ENCODE measurements at regions not wholly inside any gene's neighbourhood (a gene's known extent, or its start where the extent isn't known, plus 50 kb on each side); places are given as distances from the start of the nearest gene placed in this dataset.
"Not testable (repeated sequence)": the region's sequence is repeated elsewhere in the genome, so short reads cannot be mapped to it uniquely, and the experiment has no call there.

DNA sequence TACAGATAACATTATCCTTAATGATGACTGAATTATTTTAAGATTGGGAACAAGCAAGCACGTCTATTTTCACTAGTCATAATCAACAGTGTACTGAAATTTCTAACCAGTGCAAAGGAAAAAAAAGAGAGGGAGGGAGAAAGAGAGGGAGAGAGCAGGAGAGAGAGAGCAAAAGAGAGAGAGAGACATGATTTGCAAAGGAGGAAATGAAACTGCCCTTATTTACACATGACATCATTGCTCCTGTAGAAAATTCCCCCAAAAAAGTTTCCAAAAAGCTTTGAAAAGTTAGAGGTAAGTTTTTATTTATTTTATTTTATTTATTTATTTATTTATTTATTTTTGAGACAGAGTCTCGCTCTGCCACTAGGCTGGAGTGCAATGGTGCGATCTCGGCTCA lies 355.3 kb upstream of the CELF4 start:
- DNase-seq = no peak

DNA sequence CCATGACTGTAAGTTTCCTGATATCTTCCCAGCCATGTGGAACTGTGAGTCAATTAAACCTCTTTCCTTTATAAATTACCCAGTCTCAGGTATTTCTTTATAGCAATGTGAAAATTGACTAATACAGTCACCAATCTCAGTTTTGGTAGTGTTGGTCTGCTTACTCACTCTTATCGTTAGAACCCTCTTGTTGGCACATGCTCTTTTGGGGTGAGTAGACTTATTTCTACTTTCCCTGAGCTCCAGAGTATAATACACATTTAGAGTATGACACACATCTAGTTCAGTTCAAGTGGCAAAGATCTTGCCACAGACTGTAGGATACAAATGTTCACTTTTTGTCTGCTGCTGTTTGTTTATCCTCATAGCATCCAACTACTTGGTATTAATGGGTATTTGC lies 347.5 kb upstream of the CELF4 start:
- no peak for DNase-seq

DNA sequence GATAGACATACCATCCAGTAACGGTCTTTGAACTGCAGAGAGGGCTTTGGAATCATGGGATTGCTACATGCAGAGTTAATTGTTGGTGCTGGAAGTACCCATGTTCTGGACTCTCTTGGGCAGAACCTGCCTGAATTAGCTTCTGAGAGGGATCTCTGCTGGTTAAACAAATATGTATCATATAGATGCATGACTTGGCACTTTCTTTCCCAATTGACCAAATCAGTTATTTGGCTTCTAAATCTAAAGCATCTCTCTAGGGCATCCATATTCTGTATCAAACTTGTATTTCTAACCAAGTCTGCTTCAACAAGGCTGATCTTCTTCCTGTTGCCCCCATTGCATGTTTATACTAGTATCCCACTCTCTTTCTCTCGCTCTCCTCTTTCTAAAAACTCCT lies 336.7 kb upstream of the CELF4 start:
- no peak for DNase-seq

DNA sequence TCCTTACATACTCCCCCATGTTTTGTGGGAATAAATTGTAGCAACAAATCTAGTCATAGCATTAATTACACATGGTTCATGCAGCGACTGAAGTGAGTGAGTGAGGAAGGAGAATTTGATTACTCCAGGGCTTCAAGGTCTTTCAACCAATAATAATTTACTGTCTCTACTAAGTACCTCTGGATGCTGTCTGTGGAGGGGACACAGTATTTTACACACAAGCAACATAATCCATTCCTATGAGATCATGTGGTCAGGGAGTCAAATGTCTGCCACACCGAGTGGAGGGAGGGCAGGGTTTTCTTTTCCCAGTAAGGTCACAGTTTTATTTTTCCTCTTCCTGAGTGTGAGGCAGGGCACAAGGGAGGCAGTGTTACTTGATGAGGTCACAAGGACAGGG lies 334.7 kb upstream of the CELF4 start:
- DNase-seq = no peak

DNA sequence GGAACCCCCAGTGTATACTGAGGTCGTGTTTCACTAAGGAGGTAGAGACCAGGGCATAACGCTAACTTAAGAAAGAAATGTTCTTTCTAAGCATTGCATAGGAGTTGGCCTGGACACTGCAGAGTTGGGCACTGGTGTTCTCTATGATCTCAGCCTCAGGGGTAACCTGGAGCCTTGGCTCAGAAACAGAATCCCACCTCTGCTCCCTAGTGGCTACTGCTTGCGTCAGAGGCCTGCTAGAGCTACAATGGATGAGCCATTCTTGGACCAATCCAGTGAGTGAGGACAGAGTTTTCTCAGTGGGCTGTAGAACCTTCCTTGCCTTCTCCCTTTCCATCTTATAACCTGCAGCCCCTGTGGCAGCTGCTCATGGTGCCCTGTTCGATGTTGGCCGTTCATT lies 324.4 kb upstream of the CELF4 start:
- DNase-seq = no peak

DNA sequence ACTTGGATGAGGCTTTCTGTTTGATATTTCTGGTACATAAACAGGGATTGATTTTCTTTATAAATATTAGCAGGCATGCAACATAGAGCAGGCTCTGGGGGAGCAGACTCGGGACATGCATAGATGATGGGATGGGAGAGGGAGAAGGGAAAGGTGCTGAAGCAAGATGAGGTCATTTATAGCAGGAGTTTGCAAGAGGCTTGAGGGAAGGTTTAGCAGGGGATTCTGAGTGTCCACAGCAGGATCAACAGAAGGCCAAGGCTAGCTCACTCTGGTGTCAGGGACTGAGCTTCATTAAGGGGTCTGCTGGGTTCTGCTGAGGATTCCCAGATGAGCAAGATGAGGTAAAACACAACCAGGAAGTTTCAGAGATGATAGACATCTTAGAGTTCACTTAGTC lies 309.1 kb upstream of the CELF4 start:
- no peak for DNase-seq

DNA sequence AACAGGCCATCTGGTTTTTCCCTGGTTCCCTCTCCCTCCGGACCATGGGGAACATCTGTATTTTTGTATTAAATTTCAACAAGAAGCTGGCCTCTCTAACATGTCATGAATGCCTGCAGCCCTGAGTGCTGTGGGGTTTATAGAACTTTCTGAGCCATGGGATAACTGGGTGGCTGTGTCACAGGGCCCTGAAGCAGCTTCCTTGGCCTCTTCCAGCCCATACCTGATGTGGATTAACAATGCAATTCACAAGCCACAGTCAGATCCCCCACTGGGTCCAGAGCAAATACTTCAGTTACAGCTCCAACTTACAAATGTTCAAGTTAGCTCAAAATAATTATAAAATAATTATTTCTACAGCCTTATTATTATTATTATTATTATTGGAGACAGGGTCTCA lies 307.8 kb upstream of the CELF4 start:
- DNase-seq = no peak

DNA sequence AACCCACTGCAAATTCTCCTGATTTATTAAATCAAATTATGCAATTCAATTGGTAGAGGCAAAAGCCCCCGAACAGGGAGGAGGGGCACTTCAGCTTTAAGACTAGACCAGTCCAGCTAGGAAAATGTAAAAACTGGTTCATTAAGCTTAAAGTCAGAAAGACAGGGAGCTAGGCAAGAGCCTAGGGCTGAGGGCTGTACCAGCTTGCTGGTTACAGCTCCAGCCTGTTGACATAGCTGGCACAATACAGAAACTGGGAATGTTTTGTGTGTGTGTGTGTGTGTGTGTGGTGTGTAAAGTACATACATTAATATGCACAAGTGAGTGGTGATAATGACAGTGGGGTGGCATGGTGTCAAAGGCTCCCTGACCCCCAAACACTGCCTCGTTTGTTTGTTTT lies 307.0 kb upstream of the CELF4 start:
- no peak for DNase-seq

DNA sequence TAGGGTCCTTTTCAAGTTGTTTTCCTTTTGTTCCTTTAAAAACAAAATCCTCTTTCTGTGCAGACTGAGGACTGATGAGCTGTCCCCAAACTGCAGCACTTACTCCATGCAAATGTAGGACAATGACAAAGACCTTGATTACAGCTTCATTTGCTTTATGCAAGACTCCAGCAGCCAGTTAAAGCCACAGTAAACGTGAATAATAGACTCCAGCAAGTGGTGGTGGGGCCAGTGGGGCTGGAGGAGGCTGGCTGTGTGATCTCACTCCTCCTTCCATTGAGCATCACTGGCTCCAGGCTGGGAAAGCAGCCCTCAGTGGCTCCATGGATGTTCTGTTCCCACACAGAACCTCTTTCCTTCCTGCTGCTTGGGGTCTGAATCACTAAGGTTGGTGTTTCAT lies 306.0 kb upstream of the CELF4 start:
- DNase-seq = no peak

DNA sequence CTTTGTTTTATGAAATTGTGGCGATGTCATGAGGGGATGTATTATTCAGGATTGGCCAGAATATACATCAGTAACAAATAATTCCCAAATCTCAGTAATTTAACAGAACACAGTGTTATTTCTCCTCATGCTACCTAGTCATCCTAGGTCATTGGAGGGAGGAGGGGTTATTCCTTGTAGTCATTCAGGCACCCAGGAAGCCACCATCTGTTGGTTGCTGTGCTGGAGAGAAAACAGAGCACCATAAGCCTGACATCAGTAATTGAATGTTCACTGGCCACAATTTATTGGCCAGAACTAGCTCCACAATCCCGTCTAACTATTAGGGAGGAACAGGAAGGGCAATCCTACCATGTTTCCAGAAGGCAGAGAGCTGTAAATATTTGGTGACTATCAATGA lies 303.5 kb upstream of the CELF4 start:
- DNase-seq = no peak

DNA sequence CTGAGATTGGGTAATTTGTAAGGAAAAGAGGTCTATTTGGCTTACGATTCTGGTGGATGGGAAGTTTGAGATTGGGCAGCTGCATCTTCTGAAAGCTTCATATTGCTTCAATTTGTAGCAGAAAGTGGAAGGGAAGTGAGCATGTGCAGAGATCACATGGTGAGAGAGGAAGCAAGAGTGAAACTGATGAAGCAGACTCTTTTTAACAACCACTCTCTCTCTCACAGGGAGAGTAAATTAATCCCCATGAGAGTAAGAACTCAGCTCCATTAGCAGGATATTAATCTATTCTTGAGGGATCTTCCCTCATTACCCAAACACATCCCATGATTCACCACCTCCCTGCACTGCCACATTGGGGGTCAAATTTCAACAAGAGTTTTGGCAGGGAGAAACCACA lies 298.5 kb upstream of the CELF4 start:
- no peak for DNase-seq

DNA sequence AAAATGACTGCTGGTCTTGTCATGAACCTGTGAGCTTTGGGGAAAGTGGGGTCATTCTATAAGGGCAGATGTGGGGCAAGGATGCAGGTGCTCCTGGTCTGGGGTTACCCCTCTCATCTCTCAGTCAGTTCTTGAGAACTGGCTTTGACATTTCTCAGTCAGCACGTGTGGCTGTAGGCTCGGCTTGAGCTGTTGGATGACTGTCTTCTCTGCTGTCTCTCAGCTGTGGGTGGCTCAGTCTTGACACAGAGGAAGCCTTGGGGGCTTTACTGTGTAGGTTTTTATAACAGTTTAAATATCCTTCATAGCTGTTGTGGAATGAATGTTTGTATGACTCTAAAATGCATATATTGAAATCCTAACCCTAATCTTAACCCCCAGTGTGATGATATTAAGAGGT lies 296.4 kb upstream of the CELF4 start:
- no peak for DNase-seq

DNA sequence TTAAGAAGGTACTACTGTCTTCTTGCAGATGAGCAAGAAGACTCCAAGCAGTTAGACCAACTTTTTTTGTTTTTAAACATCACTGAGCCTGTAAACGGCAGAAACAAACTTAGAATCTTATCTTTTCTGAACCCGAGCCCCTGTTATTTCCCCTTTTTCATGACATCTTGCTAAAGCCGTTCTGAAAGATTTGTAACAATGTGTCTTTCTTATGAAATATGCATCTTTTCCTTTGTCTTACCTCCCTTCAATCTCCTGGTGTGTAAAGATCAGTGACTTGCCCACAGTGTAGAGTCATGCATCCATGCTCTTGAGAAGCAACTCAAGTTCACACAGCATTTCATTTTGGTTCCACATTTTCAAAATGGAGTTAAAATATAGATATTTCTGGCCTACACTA lies 288.8 kb upstream of the CELF4 start:
- no peak for DNase-seq

DNA sequence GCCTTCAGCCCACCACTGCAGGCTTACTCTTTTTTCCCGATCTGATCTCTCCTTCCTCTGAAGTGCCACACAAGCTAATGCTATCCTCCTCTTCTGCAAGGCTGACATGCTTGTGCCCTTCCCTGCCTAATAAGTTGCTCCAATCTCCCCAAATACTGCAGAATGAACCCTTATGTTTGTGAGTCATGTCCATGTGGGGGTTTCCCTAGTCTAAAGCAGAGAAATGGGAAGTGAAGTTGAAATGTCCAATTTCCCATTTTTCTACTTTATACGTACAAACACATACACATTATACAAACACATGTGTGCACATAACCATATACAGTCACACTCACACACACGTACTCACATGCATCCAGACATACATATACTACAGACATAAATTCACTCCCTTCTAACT lies 288.1 kb upstream of the CELF4 start:
- DNase-seq = no peak

DNA sequence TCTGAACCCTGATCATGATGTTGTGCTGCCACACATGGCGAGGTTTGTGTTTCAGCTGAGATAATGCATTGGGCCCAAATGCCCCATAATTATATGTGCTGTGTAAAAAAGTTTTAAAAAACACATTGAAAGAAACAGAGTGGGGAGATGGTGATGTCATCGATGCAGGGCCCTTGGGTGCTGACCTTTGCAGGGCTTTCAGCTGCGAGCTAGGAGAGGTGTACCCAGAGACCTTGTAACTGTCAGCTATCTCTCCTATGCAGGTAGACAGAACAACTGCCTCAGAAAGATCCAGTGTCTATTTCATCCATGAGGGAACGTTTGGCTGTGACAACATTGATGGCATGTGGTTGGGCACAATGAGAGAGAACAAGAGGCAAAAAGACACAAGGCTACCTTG lies 286.9 kb upstream of the CELF4 start:
- no peak for DNase-seq

DNA sequence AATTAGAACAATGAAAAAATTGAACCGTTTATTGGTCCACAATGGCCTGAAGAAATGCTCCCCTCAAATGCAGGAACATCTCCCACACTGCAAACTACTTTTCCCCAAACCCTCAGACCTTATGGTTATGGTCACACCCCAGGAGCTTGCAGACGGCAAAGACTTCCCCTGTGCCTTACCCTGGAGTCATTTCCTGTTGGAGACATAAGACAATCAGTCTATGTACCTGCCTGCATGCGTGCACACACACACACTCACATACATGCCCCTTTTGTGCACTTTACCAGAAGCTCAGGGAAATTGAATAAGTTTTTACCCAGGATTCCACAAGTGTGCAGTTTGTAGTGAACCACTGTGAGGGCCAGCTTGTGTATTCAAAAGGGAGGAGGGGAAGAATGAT lies 281.9 kb upstream of the CELF4 start:
- DNase-seq = no peak

DNA sequence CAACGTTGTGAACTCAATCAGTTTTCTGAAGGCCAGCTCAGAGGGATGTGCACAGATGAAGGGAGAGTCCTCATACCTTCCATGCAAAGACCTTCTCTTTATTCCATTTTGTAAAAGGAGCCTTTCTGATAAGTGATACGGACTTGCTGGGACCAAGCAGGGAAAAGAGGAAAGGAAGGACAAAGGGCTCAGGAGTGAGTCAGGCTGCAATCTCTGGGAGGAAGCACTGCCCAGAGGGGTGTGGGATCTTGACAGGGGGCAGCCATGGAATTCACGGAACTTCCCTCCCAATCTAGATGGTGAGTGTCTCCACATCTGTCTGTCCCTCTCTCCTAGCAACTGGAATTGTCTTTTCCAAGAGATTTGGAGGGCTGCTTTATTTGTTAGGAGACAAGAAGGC lies 281.4 kb upstream of the CELF4 start:
- no peak for DNase-seq

DNA sequence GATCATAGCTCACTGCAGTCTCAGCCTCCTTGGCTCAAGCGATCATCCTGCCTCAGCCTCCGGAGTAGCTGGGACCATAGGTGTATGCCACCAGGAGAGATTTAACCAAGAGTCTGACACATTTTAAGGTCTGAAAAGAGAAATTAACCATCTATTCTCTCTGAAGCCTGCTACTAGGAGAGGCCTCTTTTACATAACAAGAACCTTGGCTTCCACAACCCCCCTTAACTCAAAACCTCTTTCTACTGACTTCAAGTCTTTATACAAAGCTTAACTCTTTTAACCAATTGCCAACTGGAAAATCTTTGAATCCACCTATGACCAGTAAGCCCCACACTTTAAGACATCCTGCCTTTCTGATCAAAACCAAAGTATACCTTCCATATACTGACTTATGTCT lies 279.9 kb upstream of the CELF4 start:
- no peak for DNase-seq

DNA sequence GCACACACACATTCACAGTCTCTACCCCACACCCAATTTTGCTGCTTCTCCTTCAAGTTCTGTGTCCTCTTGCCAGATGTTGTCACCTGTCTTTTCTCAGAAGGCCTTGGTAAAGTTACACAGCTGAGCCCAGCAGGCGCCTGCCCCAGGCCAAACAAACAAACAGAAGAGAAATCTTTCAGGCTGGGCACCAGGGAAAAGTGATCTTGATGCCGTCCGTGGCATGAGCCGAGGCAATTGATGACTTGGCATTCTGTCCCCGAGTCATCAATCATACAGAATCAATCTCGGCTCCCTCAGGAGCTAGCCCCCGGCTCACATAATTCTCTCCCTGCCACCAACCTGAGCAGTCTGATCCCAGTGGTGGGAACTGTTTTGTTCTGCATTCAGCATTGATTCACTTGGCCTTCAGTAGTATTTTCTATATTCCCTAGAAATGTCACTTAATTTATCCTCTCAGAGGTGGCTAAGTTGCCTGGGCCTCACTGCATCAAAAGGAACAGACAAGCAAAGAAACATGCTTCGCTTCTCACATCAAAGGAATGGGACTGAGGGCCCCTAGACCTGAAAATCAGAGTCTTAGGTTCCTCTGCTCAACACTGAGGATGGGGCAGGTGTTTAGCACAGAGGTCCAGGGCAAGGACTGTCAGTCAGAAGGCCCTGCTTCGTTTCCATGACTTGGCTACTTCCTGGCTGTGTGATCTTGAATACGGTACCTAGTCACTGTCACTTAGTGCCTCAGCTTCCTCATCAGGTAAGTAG lies 278.8 kb upstream of the CELF4 start:
- DNase-seq = no peak

DNA sequence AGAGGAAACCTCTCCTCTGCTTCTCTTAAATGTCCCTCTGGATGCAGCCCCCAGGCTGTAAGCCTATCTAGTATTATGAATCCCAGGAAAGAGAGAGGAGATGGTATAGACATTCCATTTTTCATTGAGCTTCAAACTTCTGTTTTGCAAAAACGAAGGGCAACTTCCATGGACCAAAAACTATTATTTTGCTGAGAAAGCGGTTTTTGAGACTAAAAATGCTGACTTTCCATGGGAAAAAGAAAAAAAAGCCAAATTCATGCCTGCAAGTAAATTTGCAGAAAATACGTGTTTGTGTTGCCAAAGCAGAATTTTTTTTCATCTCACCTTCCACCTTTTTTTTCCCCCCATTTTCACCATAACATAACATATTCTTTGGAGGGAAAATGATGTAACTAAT lies 272.5 kb upstream of the CELF4 start:
- no peak for DNase-seq

DNA sequence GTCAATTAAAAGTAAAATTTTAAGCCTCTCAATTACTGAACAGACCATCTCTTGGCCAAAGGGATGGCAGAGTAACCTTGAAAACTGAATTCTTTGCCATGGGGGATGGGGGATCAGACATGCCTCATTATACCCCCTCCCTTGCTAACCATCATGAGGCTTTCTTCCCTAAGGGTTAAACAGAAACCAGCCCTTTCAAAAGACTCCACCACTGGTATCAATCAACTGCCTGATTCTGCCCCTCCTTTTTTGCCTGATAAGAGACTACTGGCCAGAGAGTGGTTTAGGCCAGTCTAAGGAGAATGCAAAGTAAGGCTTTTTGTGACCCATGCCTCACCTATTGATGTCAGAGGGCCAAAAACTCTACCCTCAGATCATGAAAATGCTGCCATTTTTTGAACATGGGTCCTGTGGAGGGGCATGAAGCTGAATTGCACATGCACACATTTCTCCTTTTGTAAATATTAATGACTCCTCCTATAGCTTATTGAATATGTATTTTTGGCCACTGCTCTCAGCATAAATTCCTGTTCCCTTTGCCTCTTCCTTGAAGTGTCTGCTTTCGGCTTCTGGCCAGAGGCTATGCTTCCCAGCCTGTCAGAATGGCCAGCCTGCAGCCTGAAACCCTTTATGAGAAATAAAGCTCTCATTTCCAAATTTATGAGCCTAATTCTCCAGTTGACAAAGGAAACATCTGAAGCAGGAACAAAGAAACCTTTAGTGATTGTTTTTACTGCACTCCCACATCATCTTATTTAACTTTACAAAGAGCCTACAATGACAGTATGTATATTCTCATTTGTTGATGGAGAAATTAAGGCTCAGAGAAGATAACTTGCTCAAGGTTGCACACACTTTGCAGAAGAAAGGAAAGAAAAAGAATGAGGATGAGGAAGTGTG lies 270.7 kb upstream of the CELF4 start:
- no peak for DNase-seq

DNA sequence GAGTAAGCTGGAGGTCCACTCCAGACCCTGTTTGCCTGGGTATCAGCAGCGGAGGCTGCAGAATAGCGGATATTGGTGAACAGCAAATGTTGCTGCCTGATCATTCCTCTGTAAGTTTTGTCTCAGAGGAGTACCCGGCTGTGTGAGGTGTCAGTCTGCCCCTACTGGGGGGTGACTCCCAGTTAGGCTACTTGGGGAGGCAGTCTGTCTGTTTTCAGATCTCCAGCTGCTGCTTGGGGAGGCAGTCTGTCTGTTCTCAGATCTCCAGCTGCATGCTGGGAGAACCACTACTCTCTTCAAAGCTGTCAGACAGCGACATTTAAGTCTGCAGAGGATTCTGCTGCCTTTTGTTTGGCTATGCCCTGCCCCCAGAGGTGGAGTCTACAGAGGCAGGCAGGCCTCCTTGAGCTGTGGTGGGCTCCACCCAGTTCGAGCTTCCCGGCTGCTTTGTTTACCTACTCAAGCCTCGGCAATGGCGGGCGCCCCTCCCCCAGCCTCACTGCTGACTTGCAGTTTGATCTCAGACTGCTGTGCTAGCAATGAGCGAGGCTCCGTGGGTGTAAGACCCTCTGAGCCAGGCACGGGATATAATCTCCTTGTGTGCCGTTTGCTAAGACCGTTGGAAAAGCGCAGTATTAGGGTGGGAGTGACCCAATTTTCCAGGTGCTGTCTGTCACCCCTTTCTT lies 266.6 kb upstream of the CELF4 start:
- not testable (repeated sequence) for DNase-seq

DNA sequence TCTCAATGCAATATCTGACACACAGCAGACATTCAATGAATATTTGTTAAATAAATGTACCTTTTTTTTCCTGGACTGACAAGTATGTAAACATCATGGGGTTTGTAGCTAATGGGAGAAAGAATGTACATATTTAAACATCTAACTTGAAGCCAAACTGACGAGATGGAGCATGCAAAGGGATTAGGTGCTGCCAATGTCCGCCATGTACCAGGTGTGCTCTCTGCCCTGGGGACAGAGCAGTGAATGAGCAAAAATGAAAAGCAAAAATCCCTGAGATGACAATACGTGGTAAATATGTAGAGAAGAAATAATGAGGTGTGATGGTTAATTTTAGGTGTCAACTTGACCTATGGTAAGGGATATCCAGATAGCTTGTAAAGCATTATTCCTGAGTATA lies 247.4 kb upstream of the CELF4 start:
- no peak for DNase-seq
